ENCODE measurements at regions not wholly inside any gene's neighbourhood (a gene's known extent, or its start where the extent isn't known, plus 50 kb on each side); places are given as distances from the start of the nearest gene placed in this dataset.

DNA sequence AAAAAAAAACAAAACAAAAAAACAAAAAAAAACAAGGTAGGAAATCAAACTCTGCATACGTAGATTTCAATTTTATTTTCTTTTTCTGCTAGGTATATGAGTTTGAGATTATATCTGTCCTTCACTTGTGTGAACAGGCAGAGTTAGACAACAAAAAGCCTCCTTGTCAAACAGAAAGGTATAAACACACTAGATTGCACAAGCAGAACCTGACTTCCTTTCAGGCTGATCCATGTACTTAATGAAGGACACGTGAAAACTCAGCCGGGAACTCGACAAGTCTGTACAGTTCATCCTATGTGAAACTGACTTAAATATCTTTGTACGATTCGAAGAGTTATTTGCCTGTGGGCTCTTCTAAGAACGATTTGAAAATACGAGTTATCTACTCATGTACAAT lies 254.1 kb downstream of the ARL4A start:
- TF ChIP-seq POLR2A (IDR thresholded peaks at IDR 0.05): no peak
- TF ChIP-seq, protein P1, sequence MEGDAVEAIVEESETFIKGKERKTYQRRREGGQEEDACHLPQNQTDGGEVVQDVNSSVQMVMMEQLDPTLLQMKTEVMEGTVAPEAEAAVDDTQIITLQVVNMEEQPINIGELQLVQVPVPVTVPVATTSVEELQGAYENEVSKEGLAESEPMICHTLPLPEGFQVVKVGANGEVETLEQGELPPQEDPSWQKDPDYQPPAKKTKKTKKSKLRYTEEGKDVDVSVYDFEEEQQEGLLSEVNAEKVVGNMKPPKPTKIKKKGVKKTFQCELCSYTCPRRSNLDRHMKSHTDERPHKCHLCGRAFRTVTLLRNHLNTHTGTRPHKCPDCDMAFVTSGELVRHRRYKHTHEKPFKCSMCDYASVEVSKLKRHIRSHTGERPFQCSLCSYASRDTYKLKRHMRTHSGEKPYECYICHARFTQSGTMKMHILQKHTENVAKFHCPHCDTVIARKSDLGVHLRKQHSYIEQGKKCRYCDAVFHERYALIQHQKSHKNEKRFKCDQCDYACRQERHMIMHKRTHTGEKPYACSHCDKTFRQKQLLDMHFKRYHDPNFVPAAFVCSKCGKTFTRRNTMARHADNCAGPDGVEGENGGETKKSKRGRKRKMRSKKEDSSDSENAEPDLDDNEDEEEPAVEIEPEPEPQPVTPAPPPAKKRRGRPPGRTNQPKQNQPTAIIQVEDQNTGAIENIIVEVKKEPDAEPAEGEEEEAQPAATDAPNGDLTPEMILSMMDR (IDR thresholded peaks at IDR 0.05): no peak
